Erythroblast (primary cell): ENCODE measurements at regions not wholly inside any gene's neighbourhood (a gene's known extent, or its start where the extent isn't known, plus 50 kb on each side); places are given as distances from the start of the nearest gene placed in this dataset.
"Not testable (repeated sequence)": the region's sequence is repeated elsewhere in the genome, so short reads cannot be mapped to it uniquely, and the experiment has no call there.

Experiments
- DNase-seq, 2 experiments: peaks; one replicate each; lab custom pipeline; 2025; lab: John Stamatoyannopoulos, UW
- GATA1 ChIP-seq: IDR thresholded peaks from 2 replicates; pipeline ENCODE4 v1.6.1; 2011; ENCODE audit warnings: low read depth, mild to moderate bottlenecking, control low read depth, low read length, moderate library complexity
- POLR2A ChIP-seq: IDR thresholded peaks from 2 replicates; pipeline ENCODE4 v1.6.1; 2011; ENCODE audit warnings: mild to moderate bottlenecking, low read length

- DNase-seq: no peak
- TF ChIP-seq GATA1: no peak
- no peak for TF ChIP-seq POLR2A
Measured at GRCh38 chr5:28408186-28408585, 1369.8 kb upstream of the CDH9 start.

GRCh38 chr5:28404363-28405071 is 1366.1 kb upstream of the CDH9 start:
- TF ChIP-seq GATA1 (no peak), POLR2A (no peak)
- no peak for DNase-seq

GRCh38 chr5:28403846-28404245 is 1365.5 kb upstream of the CDH9 start:
- no peak for TF ChIP-seq POLR2A
- TF ChIP-seq GATA1: no peak
- no peak for DNase-seq

- no peak for DNase-seq
- TF ChIP-seq POLR2A: no peak
- no peak for TF ChIP-seq GATA1
Measured at GRCh38 chr5:28402590-28403301, 1364.4 kb upstream of the CDH9 start.

- no peak for DNase-seq
- TF ChIP-seq GATA1: no peak
- no peak for TF ChIP-seq POLR2A
Measured at GRCh38 chr5:28400076-28400475, 1361.7 kb upstream of the CDH9 start.

- TF ChIP-seq POLR2A: no peak
- TF ChIP-seq GATA1: no peak
- DNase-seq: no peak
Measured at GRCh38 chr5:28399211-28399610, 1360.8 kb upstream of the CDH9 start.

- DNase-seq: no peak
- no peak for TF ChIP-seq GATA1
- TF ChIP-seq POLR2A: no peak
Measured at GRCh38 chr5:28398185-28398584, 1359.8 kb upstream of the CDH9 start.

GRCh38 chr5:28397502-28397941 is 1359.1 kb upstream of the CDH9 start:
- no peak for TF ChIP-seq GATA1
- DNase-seq: no peak

GRCh38 chr5:28391277-28391676 is 1352.9 kb upstream of the CDH9 start:
- TF ChIP-seq POLR2A: no peak
- no peak for TF ChIP-seq GATA1
- DNase-seq: no peak

GRCh38 chr5:28390341-28390740 is 1352.0 kb upstream of the CDH9 start:
- TF ChIP-seq GATA1 (no peak), POLR2A (no peak)
- no peak for DNase-seq

- DNase-seq: not testable (repeated sequence)
Measured at GRCh38 chr5:28389727-28390126, 1351.3 kb upstream of the CDH9 start.

GRCh38 chr5:28388428-28388827 is 1350.0 kb upstream of the CDH9 start:
- TF ChIP-seq GATA1 (no peak), POLR2A (no peak)
- no peak for DNase-seq

GRCh38 chr5:28386712-28387111 is 1348.3 kb upstream of the CDH9 start:
- no peak for DNase-seq
- TF ChIP-seq GATA1 (no peak), POLR2A (no peak)

GRCh38 chr5:28380167-28380566 is 1341.8 kb upstream of the CDH9 start:
- no peak for DNase-seq
- TF ChIP-seq GATA1: no peak
- no peak for TF ChIP-seq POLR2A
